ENCODE measurements at regions not wholly inside any gene's neighbourhood (a gene's known extent, or its start where the extent isn't known, plus 50 kb on each side); places are given as distances from the start of the nearest gene placed in this dataset.
"Not testable (repeated sequence)": the region's sequence is repeated elsewhere in the genome, so short reads cannot be mapped to it uniquely, and the experiment has no call there.

GRCh38 chr12:127149226-127149964, 1117.6 kb upstream of the TMEM132C start:
- H3K4me3 ChIP-seq (ENCODE audit: low read depth, low read length), result no peak overlapping the region
- no peak for DNase-seq (ENCODE audit: low read depth)
- TF ChIP-seq CTCF (IDR thresholded peaks at IDR 0.05; ENCODE audit: low read depth, low read length) (no peak), POLR2A (IDR thresholded peaks at IDR 0.05; ENCODE audit: extremely low read depth, insufficient read length) (no peak), MYC (IDR thresholded peaks at IDR 0.05; ENCODE audit: low read depth, low read length) (no peak), MAX (IDR thresholded peaks at IDR 0.05; ENCODE audit: low read depth, low read length) (no peak)

- no peak overlapping the region for H3K4me3 ChIP-seq (ENCODE audit: low read depth, low read length)
- DNase-seq (ENCODE audit: low read depth), result no peak
- TF ChIP-seq MYC (IDR thresholded peaks at IDR 0.05; ENCODE audit: low read depth, low read length) (no peak), POLR2A (IDR thresholded peaks at IDR 0.05; ENCODE audit: extremely low read depth, insufficient read length) (no peak), MAX (IDR thresholded peaks at IDR 0.05; ENCODE audit: low read depth, low read length) (no peak), CTCF (IDR thresholded peaks at IDR 0.05; ENCODE audit: low read depth, low read length) (no peak)
Measured at GRCh38 chr12:127150028-127150427, 1116.9 kb upstream of the TMEM132C start.

- H3K4me3 ChIP-seq (ENCODE audit: low read depth, low read length), result no peak overlapping the region
- TF ChIP-seq MAX (IDR thresholded peaks at IDR 0.05; ENCODE audit: low read depth, low read length) (no peak), POLR2A (IDR thresholded peaks at IDR 0.05; ENCODE audit: extremely low read depth, insufficient read length) (no peak), MYC (IDR thresholded peaks at IDR 0.05; ENCODE audit: low read depth, low read length) (no peak), CTCF (IDR thresholded peaks at IDR 0.05; ENCODE audit: low read depth, low read length) (no peak)
Measured at GRCh38 chr12:127150479-127150878, 1116.5 kb upstream of the TMEM132C start.

GRCh38 chr12:127150956-127151355, 1116.0 kb upstream of the TMEM132C start:
- TF ChIP-seq MAX (IDR thresholded peaks at IDR 0.05; ENCODE audit: low read depth, low read length) (no peak), POLR2A (IDR thresholded peaks at IDR 0.05; ENCODE audit: extremely low read depth, insufficient read length) (no peak), MYC (IDR thresholded peaks at IDR 0.05; ENCODE audit: low read depth, low read length) (no peak), CTCF (IDR thresholded peaks at IDR 0.05; ENCODE audit: low read depth, low read length) (no peak)
- H3K4me3 ChIP-seq (ENCODE audit: low read depth, low read length), result no peak overlapping the region
- DNase-seq (ENCODE audit: low read depth), result no peak

More at GRCh38 chr12:127150479-127150878, 1116.5 kb upstream of the TMEM132C start:
- no peak for DNase-seq (ENCODE audit: low read depth)

GRCh38 chr12:127153996-127154395, 1113.0 kb upstream of the TMEM132C start:
- H3K4me3 ChIP-seq (ENCODE audit: low read depth, low read length), result no peak overlapping the region
- DNase-seq (ENCODE audit: low read depth), result no peak
- TF ChIP-seq CTCF (IDR thresholded peaks at IDR 0.05; ENCODE audit: low read depth, low read length) (no peak), POLR2A (IDR thresholded peaks at IDR 0.05; ENCODE audit: extremely low read depth, insufficient read length) (no peak), MYC (IDR thresholded peaks at IDR 0.05; ENCODE audit: low read depth, low read length) (no peak), MAX (IDR thresholded peaks at IDR 0.05; ENCODE audit: low read depth, low read length) (no peak)

- not testable (repeated sequence) for H3K4me3 ChIP-seq (ENCODE audit: low read depth, low read length); DNase-seq (ENCODE audit: low read depth)
Measured at GRCh38 chr12:127154830-127155229, 1112.1 kb upstream of the TMEM132C start.

GRCh38 chr12:127155935-127156619, 1110.9 kb upstream of the TMEM132C start:
- not testable (repeated sequence) for H3K4me3 ChIP-seq (ENCODE audit: low read depth, low read length); DNase-seq (ENCODE audit: low read depth)

GRCh38 chr12:127157501-127158366, 1109.2 kb upstream of the TMEM132C start:
- not testable (repeated sequence) for H3K4me3 ChIP-seq (ENCODE audit: low read depth, low read length); DNase-seq (ENCODE audit: low read depth)
